Mesodermal cell (in vitro differentiated cells): ENCODE measurements at regions not wholly inside any gene's neighbourhood (a gene's known extent, or its start where the extent isn't known, plus 50 kb on each side); places are given as distances from the start of the nearest gene placed in this dataset.

Experiments
- H3K27ac ChIP-seq: 2 replicates; pipeline ENCODE4 v1.7.0; 2013; ENCODE audit warnings: mild to moderate bottlenecking, low read depth, low read length, moderate library complexity; ENCODE audit not compliant: severe bottlenecking
- H3K36me3 ChIP-seq: 2 replicates; pipeline ENCODE4 v1.7.1; 2013; ENCODE audit warnings: mild to moderate bottlenecking, low read length, moderate library complexity; ENCODE audit not compliant: control insufficient read depth, insufficient read depth
- H3K4me1 ChIP-seq: one replicate; pipeline ENCODE4 v1.7.1; 2013; ENCODE audit warnings: mild to moderate bottlenecking, low read length; ENCODE audit not compliant: insufficient read depth, control insufficient read depth, poor library complexity, severe bottlenecking
- H3K4me3 ChIP-seq: 2 replicates; pipeline ENCODE4 v1.7.0; 2013; ENCODE audit warnings: low read length, control low read depth, mild to moderate bottlenecking; ENCODE audit not compliant: insufficient read depth, poor library complexity, severe bottlenecking; ENCODE audit errors: extremely low read depth
- H3K9me3 ChIP-seq: 2 replicates; pipeline ENCODE4 v1.7.1; 2013; ENCODE audit warnings: mild to moderate bottlenecking, low read length, moderate library complexity; ENCODE audit not compliant: control insufficient read depth
- WGBS, 2 experiments: methylation state at CpG; one replicate each; pipeline ENCODE4 v1.1.5; 2013; ENCODE audit warnings: missing lambda C conversion rate in 2 of 2; ENCODE audit not compliant: insufficient coverage in 2 of 2; 5-methylcytosine and 5-hydroxymethylcytosine counted together

DNA sequence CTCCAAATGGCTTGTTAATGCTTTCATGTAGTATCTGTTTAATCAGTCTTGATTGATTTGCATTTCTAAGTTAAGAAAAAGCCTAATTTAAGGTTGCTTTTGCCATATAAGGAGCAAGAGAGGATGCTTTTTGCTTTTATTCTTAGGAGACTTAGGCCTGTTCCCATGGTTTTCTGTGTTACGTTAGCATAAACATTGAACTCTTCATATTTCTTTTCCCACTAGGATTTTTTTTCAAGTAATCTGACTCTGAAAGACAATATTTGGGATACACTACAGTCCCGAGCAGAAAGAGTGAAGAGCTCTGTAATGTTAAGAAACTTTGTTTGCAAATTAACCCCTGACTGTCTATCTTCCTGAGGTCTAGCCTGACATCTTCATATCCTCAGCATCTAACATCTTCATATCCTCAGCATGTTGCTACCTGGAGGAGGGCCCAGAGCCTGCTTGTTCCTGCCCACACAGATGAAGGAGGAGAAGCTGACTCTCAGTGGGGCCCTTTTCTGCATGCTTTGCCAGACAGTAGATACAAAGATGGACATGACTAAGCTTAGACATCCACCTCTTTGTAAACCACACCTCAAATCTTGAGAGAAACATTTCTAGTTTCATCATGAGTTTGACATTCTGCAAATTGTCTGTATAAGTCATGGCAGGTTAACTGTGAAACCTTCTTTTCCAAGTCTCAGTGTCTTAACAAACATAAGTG, 86.2 kb upstream of the COL6A5 start:
- H3K4me1 ChIP-seq, result no peaks in the 10 kb centered on the region
- no peak overlapping the region for H3K4me3 ChIP-seq
- H3K27ac ChIP-seq, result no peak overlapping the region
- no peaks in the 10 kb centered on the region for H3K9me3 ChIP-seq
- H3K36me3 ChIP-seq, result no peaks in the 10 kb centered on the region
- WGBS, 2 experiments, result no CpG with 5 or more reads among the region's 2 CpGs

DNA sequence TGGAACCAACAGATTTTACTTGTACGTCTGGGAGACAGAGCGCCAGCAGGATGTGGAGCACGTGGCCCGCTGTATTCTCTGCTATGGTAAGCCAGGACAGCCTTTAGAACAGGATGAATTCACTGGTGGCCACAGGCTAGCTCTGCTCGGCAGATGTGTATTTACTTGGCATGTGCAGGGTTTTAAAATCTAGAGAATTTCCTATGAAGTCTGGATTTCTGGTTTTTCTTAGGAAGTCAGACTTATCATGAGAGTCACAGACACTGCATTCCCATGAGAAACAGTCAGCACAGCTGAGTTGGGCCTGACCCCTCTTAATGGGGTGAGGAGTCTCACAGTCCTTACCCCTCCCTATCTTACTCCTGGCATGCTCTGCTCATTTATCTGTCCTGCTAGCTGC, 84.6 kb upstream of the COL6A5 start:
- 87 to 91% methylated on average over 5 of the region's 5 CpGs for WGBS, 2 experiments
- Histone ChIP-seq H3K27ac (peak overlapping the region; percentile 34), H3K36me3 (no peaks in the 10 kb centered on the region), H3K4me3 (no peak overlapping the region), H3K9me3 (no peaks in the 10 kb centered on the region), H3K4me1 (no peaks in the 10 kb centered on the region)

DNA sequence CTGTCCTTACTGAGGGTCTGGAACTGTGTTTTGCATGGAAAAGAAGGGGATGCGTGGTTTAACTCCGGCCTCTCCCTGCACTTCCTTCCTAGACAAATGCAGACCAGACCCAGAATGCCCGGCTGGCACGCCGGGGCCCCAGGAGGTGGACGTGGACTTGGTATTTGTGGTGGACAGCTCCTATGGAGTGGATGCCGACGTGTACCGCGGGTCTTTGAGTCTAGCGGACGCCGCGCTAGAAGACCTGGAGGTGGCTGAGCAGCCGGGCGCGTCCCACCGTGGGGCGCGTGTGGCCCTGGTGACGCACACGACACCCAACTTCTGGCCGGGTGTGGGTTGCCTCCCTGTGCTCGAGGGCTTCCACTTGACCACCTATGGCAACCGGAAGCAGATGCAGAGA, 81.8 kb upstream of the COL6A5 start:
- Histone ChIP-seq H3K4me1 (no peaks in the 10 kb centered on the region), H3K4me3 (no peak overlapping the region), H3K9me3 (no peaks in the 10 kb centered on the region), H3K36me3 (no peaks in the 10 kb centered on the region), H3K27ac (no peak overlapping the region)
- WGBS, 2 experiments, result 98 to 99% methylated on average over 17 to 25 of the region's 25 CpGs

DNA sequence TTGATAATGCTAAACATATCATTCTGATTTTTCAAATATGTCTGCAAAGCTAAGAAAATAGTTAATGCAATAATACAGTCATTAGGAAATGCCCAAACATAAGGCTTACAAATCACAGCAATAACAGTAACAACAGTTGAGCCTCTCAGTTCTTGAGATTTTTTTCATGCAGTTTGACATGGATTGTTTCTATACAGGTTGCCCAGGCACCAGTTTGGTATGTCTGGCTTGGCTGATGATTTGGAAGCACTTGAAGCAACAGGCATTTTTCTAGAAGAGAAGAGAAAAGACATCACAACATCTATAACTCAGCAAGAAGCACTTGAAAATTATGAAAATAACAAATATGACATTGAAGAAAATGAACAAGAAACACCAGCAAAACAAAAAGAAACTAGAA, 78.7 kb upstream of the COL6A5 start:
- H3K4me1 ChIP-seq, result no peaks in the 10 kb centered on the region
- H3K9me3 ChIP-seq, result no peaks in the 10 kb centered on the region
- H3K36me3 ChIP-seq, result no peaks in the 10 kb centered on the region
- no peak overlapping the region for H3K4me3 ChIP-seq
- H3K27ac ChIP-seq, result no peak overlapping the region

DNA sequence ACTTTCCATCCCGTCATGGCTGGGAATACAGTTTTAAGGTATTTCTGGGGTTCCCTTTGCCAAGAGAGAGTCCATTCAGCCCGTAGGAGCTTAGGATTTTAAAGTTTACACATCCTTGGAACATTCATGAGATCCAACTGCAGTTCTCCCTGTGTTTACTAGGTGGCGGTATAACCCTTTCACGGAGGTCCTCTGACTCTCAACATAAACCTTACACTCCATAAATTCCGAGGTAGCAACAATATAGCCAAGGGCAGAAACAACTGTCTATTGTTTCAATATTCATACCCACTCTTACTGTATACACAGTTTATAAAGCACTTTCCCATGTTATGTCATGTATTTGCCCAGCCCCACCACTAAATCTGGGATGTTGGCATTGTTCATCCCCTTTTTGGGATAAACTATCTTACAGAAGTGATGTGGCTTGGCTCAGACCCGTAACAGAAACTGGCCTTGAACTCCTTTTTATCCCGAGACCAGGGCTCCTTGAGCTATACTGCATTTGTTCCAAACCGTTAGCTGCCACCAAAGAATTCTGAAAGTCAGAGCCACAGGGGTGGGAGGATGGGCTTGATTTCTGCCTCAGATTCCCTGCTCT, 69.2 kb upstream of the COL6A5 start:
- Histone ChIP-seq H3K27ac (no peak overlapping the region), H3K36me3 (no peaks in the 10 kb centered on the region), H3K4me1 (no peaks in the 10 kb centered on the region), H3K9me3 (no peaks in the 10 kb centered on the region), H3K4me3 (no peak overlapping the region)
- 21 to 24% methylated on average over 5 to 6 of the region's 8 CpGs for WGBS, 2 experiments

DNA sequence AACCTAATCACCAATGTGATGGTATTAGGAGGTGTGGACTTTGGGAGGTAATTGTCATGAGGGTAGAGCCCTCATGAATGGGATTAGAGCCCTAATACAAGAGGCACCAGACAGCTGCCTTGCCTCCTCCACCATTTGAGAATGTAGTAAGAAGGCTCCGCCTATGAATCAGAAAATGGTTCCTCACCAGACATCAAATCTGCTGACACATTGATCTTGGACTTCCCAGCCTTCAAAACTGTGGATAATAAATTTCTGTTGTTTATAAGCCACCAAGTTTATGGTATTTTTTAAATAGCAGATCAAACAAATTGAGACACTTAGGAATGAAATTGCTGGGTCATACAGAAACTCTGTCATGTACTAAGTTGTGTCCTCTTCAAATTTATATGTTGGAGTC, 56.8 kb upstream of the COL6A5 start:
- Histone ChIP-seq H3K4me1 (no peaks in the 10 kb centered on the region), H3K27ac (no peak overlapping the region), H3K4me3 (no peak overlapping the region), H3K36me3 (no peaks in the 10 kb centered on the region), H3K9me3 (no peaks in the 10 kb centered on the region)
- WGBS, 2 experiments, result no CpG with 5 or more reads among the region's 1 CpG

DNA sequence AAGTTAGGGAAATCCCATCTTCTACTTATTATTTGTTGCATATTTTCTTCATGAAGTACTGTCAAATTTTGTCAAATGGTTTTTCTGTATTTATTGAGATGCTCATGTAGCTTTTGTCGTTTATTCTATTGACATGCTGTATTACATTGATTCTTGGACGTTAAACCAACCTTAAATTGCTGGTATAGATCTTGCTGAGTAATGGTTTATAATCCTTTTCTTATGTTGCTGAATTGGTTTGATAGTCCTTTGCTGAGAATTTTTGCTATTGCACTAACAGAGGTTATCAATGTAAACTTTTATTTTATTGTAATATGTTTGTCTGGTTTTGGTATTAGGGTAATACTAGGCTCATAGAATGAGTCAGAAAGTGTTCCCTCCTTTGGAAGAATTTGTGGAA, 54.3 kb upstream of the COL6A5 start:
- H3K9me3 ChIP-seq, result no peaks in the 10 kb centered on the region
- H3K4me3 ChIP-seq, result no peak overlapping the region
- 76 to 91% methylated on average over 2 of the region's 2 CpGs for WGBS, 2 experiments

DNA sequence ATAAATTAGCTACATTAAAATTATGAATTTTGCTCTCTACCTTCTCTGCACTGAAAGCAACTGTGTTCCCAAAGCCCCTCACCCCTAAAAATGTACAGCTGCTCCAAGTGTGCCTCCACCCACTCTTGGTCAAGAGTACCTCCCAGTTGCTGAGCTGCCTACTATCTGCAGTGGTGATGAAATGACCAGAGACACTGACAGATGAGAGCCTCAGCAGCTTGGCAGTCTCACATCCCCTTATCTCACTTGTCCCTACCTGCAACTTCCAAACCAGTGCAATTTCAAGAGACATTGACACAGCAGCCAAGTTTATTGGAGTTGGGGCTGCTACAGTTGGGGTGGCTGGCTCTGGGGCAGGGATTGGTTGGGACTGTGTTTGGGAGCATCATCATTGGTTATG, 52.2 kb upstream of the COL6A5 start:
- no peak overlapping the region for H3K4me3 ChIP-seq
- H3K36me3 ChIP-seq, result no peaks in the 10 kb centered on the region
- H3K9me3 ChIP-seq, result no peaks in the 10 kb centered on the region
- H3K4me1 ChIP-seq, result no peaks in the 10 kb centered on the region
- H3K27ac ChIP-seq, result no peak overlapping the region

More for the DNA sequence above, 54.3 kb upstream of the COL6A5 start:
- H3K27ac ChIP-seq, result no peak overlapping the region
- no peaks in the 10 kb centered on the region for H3K36me3 ChIP-seq
- no peaks in the 10 kb centered on the region for H3K4me1 ChIP-seq
